ENCODE measurements at regions not wholly inside any gene's neighbourhood (a gene's known extent, or its start where the extent isn't known, plus 50 kb on each side); places are given as distances from the start of the nearest gene placed in this dataset.

DNA sequence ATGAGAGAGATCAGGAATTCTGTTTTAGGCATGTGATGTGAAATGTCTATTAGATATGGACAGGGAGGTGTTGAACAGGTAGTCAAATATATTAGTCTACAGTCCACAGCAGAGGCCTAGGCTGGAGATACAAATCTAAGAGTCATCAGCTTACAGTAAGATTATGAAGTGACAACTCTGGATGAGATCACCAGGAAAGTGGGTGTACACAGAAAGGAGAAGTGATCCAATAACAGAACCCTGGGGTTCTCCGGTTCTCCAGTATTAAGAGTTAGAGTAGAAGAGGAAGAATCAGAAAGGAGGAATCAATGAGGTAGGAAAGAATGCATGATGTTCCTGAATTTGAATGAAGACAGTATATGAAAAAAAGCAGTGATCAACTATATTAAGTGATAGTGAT is 362.3 kb downstream of the FIGN start:
- DNase-seq (ENCODE audit: low read depth in 4 of 4, low spot score in 3 of 4) = no peak

DNA sequence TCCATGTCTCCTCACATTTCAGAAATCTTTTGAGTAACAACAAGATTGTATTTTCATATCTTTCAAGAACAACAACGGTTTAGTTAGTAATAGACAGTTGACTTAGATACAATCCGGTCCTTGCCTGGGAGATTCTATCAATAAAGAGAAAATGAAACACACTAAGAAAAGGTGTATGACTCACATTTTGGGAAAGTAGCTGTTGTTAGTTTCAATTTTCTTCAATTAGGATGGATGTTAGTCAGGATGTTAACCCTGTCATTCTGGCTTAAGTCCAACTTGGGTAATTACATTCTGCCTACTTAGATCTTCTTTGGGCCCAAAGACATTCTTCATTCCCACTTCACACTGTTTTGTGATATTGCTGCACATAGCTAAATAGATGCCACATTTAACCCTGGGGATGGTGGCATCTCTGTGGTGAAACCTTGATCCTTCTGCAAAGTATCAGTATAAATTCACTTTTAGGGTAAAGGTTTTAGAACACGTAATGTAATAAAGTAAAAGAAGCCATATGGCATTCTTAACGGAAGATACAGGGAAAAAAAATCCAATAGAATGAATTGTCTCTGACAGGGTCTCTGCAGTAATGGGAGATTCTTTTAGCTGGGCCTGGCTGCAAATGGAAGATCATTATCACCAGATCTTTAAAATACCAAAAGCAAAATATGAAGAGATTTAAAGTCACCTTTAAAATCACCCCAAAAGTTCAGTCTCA is 365.5 kb downstream of the FIGN start:
- no peak for DNase-seq (ENCODE audit: low read depth in 4 of 4, low spot score in 3 of 4)

DNA sequence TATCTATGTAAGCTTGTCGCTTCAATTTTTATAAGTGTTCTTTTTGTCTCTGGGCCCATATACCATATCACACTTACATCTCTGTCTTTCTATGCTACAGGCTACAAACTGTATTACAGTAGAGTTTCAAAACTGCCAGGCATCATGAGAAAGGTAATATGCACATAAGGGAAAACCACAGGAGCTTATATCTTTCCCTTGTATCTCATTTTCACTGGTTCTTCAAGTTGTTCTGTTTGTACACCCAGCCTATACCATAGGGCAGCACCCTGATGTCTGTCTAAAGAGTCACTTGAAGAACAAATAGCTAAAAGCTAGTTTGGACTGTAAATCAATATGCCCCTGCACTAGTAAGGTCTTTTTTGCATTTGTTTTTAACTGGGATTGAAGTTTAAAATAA is 366.7 kb downstream of the FIGN start:
- no peak for DNase-seq (ENCODE audit: low read depth in 4 of 4, low spot score in 3 of 4)

DNA sequence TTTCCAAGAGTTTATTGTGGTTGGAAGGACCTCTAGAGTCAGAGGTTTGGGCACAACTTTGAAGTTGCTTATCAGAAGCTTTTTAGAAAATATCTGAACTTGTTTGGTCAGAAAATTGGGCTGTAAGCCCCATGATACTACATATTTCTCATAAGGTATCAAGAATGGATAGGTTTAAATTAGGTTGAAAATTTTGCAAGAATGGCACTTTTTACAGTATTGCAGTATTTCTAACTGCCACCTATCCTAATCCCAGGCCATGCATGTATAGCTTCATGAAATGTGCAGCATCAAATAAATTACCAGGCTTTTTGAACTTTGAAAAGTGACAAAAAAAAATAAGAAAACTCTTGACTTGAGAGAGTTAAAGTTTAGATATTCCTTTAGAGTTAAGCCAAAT is 367.2 kb downstream of the FIGN start:
- no peak for DNase-seq (ENCODE audit: low read depth in 4 of 4, low spot score in 3 of 4)

DNA sequence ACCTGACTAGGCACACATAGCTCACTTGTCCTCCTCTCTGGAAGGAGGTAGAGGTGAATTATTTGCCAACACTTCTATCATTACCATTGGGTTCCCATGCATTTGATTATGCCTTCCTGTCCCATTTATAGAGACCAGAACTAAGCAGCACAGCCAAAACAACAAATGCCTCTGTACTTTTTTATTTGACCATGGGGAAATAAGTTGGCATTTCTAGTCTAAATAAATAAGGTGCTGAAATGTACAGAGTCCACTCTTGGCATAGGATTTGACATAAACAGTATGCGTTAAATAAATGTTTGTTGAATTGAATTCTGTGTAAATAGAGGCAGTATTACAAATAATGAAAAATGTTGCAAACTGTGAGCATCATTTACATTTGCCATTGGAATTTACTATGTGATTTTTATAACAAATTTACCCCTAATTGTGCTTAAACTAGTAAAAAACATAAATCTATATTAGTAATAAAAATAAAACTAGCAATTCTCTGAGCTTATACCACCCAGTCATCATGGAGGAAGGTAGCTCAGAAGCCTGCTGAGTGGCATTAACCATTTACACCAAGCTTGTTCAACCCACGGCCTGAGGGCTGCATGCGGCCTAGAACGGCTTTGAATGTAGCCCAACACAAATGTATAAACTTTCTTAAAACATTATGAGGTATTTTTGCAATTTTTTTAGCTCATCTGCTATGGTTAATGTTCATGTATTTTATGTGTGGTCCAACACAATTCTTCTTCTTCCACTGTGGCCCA is 367.8 kb downstream of the FIGN start:
- no peak for DNase-seq (ENCODE audit: low read depth in 4 of 4, low spot score in 3 of 4)

DNA sequence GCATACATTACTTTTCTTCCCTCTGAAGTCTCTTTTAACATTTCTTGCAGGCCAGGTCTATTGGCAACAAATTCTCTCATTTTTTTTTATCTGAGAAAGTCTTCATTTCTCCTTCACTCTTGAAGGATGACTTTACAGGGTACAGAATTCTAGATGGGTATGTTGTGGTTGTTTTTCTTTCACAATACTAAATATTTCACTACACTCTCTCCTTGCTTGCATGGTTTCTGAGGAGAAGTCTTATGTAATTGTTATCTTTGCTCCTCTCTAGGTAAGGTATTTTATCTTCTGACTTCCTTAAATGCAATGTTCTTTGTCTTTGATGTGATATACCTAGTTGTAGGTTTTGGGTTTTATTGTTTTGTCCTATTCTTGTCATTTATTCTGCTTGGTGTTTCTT is 371.1 kb downstream of the FIGN start:
- DNase-seq (ENCODE audit: low read depth in 4 of 4, low spot score in 3 of 4) = no peak

DNA sequence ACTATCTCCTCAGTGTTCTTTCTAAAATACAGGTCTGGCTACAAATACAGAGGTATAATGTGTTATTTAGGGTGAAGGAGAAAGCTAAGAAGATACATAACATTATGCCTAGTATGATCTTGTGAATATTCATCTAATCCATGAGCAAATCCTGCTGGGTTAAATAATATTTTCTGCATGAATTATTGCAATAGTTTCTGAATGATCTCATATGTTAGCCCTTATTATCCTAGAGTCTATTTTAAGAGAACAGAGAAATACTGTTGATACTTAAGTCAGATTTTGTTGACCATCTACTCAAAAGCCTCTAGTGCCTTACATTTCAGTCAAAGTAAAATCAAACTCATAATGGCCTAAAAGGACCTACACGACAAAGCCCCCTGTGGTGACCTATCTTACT is 382.3 kb downstream of the FIGN start:
- DNase-seq (ENCODE audit: low read depth in 4 of 4, low spot score in 3 of 4) = no peak

DNA sequence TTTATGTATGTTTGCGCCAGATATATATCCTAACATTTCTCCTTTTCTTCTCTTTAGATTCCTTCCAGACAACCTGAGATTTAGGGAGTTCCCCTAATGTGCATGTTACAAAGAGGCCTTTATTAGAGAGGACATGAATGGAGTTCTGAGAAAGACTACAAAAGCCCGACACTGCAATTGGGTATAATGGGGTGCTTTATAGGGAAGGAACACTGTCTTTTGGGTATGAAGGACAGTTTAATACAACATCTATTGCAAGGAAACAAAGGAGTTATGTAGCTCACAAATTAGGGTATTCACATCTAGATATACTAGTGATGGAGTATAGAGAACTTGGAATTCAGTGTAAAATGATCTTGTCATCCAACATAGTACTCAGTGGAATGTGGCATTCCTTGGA is 383.8 kb downstream of the FIGN start:
- no peak for DNase-seq (ENCODE audit: low read depth in 4 of 4, low spot score in 3 of 4)

DNA sequence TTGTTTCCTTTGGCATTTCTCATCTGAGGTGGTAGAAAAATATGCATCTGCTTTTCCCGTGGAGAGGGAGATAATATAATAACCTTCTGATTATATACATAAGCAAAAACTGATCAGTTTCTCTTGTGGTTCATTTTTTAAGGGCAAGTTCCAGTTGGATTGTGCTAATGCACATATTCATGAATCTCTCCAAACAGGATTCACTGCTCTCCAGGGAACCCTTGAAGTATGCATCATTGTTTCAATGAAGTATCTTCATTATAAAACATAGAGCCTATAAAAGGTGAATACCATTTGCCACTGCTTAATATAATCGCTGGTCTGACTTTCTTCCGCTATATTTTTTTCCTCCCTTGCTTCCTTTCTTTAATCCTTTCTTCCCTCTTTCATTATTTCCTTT is 384.7 kb downstream of the FIGN start:
- DNase-seq (ENCODE audit: low read depth in 4 of 4, low spot score in 3 of 4) = no peak

DNA sequence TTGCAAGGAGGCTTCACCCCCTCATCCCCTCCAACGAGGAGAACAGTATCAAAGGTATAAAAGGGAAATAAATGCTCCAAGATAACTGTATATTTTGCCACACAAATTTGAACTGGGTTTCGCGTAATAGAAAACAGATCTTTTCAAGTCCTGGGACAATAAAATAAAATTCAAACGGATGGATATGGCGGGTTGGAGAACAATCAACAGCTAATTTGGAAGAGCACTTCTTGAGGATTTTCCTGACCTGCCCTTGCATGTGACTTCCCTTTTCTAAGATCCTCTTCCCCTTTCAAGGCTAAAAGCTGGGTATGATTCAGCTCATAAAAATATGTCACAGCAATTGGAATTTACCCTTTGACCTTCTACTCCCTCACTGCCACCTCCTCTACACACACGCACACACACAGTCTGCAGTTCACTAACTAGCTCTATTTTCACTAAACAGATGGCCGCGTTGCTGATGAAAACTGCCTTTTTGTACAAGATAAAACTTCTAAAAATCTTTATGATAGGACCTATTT is 386.9 kb downstream of the FIGN start:
- DNase-seq (ENCODE audit: low read depth in 4 of 4, low spot score in 3 of 4) = peak; percentile 28 to 38 (median 33)

DNA sequence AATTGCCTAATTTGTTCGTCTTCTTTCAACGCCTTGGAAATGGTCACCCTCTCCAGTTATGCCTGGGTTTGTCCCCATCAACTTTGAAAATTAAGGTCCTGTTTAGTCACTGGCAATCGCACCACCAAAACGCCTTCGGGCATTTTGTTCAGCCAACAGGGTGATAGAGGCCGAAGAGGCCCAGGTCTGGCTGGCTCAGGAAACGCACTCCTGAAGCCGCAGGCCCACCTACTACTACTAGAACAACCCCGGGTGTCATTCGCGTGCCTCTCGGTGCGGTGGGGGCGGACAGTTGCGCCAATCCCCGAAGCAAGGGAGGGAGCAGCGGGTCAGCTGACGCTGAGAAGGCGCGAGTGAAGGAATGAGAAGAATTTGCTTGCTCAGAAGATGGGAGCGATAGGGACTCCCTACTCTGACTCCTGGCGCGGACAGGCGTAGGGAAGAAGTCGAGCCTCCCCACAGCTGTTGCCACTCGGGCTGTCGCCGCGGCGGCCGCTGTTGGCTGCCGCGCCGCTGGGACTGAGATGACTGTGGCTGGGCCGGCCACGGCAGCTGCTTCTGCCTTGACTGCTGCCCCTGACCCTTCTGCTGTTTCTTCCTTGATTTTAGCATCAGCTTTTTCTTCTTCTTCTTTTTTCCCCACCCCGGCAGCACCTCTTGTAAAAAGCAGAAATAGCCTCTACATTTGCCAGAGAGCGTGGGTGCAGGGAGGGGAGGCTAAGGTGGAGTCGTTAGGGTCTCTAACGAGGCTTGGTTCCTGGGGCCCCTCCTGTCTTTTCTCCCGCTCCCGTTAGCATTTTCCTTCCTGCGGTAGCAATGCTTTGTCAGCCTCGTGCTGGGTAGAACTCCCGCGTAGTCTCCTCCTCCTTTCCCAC is 387.6 kb downstream of the FIGN start:
- peak; percentile 51 to 67 (median 64) for DNase-seq (ENCODE audit: low read depth in 4 of 4, low spot score in 3 of 4)

DNA sequence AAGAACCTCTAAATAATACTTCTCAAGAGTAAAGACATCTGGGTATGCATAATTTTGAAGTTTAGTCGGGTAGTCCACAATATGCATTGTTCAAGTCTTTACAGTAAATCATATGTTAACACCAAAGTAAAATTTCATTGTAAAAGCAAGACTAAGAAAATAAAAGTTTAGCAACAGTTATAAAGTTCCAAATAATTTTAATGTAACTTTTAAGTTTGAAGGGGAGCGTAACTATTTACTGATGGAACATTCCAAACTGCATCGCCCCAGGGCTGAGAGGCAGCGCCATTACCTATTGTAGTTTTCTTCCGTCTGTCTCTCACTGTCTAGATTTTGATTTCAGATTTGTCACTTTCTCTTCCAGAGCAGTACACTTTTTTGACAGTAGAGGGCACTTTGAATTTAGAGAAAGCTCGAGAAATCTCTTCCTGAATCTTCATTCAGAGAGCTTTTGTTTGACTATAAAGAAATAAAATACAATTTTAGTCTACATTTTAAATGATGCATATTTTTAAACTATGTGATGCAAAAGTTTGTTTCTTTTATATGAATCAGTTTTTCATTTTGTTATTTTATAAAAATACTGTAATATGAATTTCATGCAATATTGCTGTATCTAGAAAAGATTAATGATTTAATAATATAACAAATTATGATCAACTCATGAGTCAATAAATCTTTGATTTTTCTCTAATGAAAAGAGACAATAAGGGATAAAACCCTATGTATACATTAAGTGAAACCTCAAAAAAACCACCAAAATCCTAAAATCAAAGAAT is 389.8 kb downstream of the FIGN start:
- DNase-seq (ENCODE audit: low read depth in 4 of 4, low spot score in 3 of 4) = peak; percentile 51 to 58 (median 56)

DNA sequence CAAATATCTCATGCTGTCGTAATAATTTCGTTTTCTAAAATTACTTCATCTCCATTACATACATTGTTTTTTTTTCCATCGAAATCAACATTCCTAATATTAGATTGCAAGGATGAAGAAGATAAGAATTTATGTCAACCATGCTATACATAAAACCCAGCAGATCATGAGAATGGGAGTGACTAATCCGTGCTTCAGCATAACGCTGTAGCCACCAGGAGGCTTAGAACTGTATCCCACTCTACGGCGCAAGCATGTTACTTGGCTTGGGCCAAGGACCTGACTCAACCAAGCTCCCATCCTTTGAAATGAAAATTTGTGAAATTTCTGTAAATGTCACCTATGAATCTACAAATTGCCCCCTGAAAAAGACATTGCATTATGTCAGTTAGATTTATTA is 392.5 kb downstream of the FIGN start:
- DNase-seq (ENCODE audit: low read depth in 4 of 4, low spot score in 3 of 4) = no peak

DNA sequence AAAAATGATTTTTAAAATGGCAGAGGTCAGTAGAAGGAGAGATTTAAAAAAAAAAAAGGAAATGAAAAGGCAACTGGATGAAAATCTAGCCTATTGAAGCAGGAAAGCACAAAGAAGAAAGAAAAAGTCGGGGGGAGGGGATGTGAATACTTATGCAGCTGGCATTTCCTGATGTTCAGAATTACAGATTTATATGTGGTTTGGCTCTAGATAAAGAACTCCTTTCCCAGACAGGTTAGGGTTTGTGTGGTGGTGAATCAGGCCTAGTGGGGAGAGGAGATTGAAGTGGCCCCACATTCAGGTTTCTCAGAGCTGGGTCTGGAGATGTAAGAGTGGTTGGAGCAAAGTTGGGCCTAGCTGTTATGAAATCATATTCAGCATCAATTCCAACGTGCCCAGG is 394.4 kb downstream of the FIGN start:
- DNase-seq (ENCODE audit: low read depth in 4 of 4, low spot score in 3 of 4) = no peak

DNA sequence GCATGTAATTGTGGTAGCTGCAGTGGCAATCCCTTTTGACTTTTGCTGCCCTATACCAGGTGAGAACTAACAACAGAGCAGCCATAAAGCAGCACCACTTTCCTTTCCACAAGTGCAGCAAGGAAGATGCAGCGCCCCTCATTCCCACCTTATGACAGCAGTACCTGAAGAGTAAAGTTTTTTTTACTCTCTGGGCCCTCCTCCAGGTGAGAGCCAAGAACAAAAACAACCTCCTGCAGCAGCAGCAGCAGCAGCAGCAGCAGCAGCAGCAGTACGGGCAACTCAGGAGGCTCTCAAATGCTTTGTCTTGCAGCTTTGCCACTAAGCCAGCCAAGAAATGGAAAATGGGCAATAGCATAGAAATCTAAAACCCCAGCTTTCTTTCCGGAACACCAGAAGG is 397.5 kb downstream of the FIGN start:
- no peak for DNase-seq (ENCODE audit: low read depth in 4 of 4, low spot score in 3 of 4)

DNA sequence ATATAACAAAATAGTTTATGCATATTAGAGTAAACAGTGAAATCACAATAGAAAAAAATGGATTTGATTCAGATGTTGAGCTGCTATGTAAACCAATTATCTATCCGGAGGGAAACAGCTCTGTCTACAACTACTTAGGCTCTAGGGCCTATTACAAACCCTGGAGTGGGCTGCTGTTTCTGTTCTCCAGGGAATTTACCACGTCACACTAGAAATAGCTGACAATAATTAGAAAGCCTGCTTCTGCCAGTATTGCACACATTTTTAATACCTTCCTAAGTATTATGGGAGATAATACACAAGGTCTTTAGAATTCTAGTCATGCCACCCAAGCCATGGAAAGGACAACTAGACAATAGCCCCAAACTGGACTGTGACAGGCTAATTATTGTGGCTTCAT is 411.1 kb downstream of the FIGN start:
- DNase-seq (ENCODE audit: low read depth in 4 of 4, low spot score in 3 of 4) = no peak

DNA sequence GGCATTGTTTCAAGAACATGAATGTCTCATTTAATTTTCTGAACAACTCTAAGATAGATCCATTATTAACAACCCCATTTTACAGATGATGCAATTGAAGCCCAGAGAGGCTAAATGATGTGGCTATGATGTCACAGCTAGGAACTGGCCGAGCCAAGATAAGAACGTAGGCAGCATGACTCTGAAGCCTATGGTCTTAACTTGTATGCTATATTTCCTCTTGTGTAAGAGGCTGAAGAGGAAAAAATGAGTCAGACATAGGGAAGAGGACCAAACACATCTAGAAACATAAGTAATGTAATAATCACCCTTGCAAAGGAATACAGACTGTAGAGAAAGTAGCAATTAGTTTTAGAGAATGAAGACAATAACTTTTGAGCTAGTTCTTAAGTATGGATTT is 416.8 kb downstream of the FIGN start:
- no peak for DNase-seq (ENCODE audit: low read depth in 4 of 4, low spot score in 3 of 4)

DNA sequence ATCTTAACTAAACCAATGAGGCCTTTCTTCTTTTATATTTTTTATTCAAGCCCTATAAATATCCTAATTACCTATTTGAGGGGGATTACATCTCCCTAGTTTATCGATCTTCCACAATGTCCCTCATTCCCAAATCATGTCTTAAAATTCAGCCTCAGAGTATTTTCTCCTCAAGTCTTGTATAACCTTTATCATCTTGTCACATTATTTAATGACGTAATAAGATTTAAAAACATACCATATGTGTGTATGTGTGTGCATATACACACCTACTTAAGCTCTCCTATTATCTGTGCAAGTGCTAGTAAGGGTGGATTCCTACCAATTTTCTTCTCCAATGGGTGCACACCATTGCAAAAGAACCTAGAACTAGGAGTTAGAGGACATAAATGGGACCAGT is 421.1 kb downstream of the FIGN start:
- DNase-seq (ENCODE audit: low read depth in 4 of 4, low spot score in 3 of 4) = no peak

DNA sequence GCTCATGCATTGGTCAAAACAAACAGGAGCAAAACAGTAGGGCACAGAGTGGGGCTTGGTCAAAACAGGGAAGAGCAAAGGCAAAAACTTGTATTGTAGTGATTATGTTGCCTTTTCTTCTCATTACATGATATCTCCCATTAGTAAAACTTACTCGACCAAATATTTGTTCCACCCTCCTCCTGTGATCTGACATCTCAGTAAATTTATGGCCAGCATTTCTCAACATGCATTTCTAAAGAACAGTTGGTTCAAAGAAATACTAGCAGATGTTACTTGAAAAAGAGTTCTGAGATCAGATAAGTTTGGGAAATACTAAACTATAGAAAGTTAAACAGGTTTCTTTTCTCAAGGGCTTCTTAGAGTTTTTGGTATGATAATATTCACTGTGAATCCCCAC is 423.1 kb downstream of the FIGN start:
- DNase-seq (ENCODE audit: low read depth in 4 of 4, low spot score in 3 of 4) = no peak

DNA sequence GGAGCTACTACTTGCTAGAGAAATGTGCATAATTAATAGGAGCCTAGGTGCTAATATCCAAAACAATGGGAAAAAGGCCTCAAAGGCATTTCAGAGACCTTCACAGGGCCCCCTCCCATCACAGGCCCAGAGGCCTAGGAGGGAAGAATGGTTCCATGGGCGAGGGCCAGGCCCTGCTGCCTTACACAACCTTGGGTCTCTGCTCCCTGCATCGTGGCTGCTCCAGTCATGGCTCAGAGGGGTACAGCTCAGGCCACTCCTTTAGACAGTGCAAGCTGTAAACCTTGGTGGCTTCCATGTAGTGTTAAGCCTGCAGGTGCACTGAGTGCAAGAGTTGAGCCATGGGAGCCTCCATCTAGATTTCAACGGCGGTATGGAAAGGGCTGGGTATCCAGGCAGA is 429.2 kb downstream of the FIGN start:
- DNase-seq (ENCODE audit: low read depth in 4 of 4, low spot score in 3 of 4) = no peak
